ENCODE measurements at regions not wholly inside any gene's neighbourhood (a gene's known extent, or its start where the extent isn't known, plus 50 kb on each side); places are given as distances from the start of the nearest gene placed in this dataset.

GRCh38 chr6:105869835-105870440, 216.2 kb upstream of the PRDM1 start:
- TF ChIP-seq ARNTL (CRISPR knock-in tag; IDR thresholded peaks at IDR 0.05; ENCODE audit: borderline replicate concordance, low read depth) (no peak), ESRRG (CRISPR knock-in tag; IDR thresholded peaks at IDR 0.05) (no peak), CREB5 (CRISPR knock-in tag; IDR thresholded peaks at IDR 0.05; ENCODE audit: low read depth) (no peak), RARB (CRISPR knock-in tag; IDR thresholded peaks at IDR 0.05) (no peak), PATZ1 (CRISPR knock-in tag; IDR thresholded peaks at IDR 0.05; ENCODE audit: borderline replicate concordance) (no peak), ZFP3 (CRISPR knock-in tag; IDR thresholded peaks at IDR 0.05) (no peak), ZNF565 (CRISPR knock-in tag; conservative IDR thresholded peaks at IDR 0.05; ENCODE audit: low read depth) (no peak), PPARA (CRISPR knock-in tag; IDR thresholded peaks at IDR 0.05; ENCODE audit: borderline replicate concordance) (no peak), ZFP30 (CRISPR knock-in tag; IDR thresholded peaks at IDR 0.05) (no peak)
- TF ChIP-seq, protein P1, sequence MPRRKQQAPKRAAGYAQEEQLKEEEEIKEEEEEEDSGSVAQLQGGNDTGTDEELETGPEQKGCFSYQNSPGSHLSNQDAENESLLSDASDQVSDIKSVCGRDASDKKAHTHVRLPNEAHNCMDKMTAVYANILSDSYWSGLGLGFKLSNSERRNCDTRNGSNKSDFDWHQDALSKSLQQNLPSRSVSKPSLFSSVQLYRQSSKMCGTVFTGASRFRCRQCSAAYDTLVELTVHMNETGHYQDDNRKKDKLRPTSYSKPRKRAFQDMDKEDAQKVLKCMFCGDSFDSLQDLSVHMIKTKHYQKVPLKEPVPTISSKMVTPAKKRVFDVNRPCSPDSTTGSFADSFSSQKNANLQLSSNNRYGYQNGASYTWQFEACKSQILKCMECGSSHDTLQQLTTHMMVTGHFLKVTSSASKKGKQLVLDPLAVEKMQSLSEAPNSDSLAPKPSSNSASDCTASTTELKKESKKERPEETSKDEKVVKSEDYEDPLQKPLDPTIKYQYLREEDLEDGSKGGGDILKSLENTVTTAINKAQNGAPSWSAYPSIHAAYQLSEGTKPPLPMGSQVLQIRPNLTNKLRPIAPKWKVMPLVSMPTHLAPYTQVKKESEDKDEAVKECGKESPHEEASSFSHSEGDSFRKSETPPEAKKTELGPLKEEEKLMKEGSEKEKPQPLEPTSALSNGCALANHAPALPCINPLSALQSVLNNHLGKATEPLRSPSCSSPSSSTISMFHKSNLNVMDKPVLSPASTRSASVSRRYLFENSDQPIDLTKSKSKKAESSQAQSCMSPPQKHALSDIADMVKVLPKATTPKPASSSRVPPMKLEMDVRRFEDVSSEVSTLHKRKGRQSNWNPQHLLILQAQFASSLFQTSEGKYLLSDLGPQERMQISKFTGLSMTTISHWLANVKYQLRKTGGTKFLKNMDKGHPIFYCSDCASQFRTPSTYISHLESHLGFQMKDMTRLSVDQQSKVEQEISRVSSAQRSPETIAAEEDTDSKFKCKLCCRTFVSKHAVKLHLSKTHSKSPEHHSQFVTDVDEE (CRISPR knock-in tag; IDR thresholded peaks at IDR 0.05): no peak

Data from SK-N-SH treated with all-trans-retinoic acid at 6 μM for 48 hours (cell line).